NCI-H446 (cell line): ENCODE measurements at regions not wholly inside any gene's neighbourhood (a gene's known extent, or its start where the extent isn't known, plus 50 kb on each side); places are given as distances from the start of the nearest gene placed in this dataset.
"Not testable (repeated sequence)": the region's sequence is repeated elsewhere in the genome, so short reads cannot be mapped to it uniquely, and the experiment has no call there.

ENCODE experiments used
- DNase-seq, 2 experiments: peaks; one replicate each; lab custom pipeline; 2025; lab: John Stamatoyannopoulos, UW

DNA sequence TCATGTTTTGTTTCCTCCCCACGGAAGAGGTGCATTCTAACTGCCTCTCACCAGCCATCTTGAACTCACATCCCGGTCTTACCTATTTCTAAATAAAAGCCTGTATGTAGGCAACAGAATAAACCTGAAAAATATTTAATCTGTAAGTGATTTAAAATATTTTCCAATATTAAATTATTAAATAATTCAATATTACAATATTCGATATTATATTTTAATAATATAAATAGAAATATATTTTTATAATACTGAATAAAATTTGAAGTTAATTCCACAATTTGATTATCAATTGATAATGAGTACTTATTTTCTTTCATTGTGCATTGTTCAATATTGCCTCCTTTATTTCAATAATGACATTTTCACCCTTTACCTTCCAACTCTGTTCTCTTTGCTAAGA, 404.4 kb downstream of the CYLC2 start:
- no peak for DNase-seq

DNA sequence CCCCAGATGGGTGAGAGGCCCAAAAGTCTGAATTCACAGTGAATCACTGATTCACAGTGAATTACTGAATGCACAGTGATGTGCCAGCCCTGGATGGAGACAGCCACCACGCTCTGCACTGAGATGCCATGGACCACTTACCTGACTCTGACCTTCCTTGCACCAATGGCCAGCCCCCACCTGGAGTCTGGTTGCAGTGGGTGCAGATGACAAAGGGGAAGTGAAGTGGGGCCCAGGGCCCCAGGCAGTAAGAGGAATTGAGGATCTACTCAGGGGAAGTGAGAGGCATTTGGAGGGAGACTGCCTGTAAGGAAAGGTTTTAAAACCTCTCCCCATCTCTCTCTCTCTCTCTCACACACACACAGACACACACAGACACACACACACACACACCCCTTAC, 412.1 kb downstream of the CYLC2 start:
- no peak for DNase-seq

DNA sequence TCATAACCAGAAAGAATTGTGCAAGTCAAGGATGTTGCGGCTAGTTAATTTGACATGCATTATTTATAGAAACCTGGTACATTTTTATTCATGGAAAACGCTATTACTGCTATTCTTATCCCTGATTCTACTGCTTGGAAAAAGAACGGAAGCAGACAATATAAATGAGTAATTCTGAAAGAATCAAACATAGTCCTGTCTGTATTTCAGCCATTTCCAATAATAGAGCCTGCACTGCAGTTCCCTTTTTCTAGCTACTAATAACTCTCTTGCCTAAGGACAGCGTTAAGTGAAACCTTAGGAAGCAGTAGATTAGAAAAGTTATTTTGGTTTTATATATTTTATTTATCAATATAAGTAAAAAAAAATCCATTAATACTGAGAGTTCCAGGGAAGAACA, 414.9 kb downstream of the CYLC2 start:
- no peak for DNase-seq

DNA sequence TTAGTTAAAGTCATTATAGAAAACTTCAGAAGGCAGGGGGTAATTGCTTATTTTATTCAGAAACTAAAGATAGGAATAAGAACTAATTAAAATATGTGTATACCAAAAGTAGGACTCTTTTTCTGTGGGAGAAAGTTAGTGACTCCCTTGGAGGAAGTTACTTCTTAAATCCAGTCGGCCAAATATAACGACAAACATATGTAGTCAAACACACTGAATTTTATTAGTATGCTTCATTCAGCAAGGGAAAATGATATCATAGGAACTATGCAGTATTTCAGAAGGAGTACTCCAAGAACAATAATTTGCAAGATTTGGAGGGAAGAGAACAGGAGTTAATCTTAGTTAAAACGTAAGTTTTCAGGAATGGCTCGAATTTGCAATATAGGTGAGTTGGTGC, 432.6 kb downstream of the CYLC2 start:
- DNase-seq = no peak

DNA sequence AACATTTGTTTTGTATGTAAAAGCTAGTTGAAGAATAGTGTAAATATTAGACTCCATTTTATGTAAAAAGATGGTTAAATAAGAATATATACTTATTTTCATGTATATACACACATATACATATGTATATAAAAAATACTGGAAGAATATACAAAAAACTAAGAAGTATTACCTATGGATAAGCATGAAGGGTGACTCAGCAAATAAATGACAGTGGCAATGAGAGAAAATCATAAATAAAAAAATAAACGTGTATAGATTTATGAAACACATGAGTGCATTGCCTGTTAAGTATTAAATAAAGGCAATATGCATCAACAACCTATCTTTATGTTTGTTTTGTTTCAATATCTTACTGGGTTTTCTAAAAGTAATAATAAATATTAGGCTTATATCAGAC, 435.3 kb downstream of the CYLC2 start:
- DNase-seq = no peak

DNA sequence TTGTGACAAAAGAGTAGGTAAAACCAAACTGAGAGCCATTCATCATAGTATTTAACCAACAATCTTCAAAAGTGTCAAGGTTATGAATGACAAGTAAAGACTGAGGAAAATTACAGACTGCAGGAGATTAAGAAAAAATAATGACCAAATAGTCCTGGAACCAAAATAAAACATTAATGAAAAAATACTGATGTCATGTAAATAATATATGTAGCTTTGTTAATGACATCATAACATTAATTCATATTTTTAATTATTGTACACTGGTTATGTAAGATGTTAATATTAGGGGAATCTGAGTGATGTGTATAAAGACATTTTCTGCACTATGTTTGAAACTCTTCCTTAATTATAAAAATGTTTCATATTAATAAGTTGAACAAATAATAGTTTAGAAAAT, 436.7 kb downstream of the CYLC2 start:
- no peak for DNase-seq

GRCh38 chr9:103444176-103444575, 449.0 kb downstream of the CYLC2 start:
- DNase-seq = no peak

- no peak for DNase-seq
Observed at GRCh38 chr9:103458826-103459225, 463.7 kb downstream of the CYLC2 start.

DNA sequence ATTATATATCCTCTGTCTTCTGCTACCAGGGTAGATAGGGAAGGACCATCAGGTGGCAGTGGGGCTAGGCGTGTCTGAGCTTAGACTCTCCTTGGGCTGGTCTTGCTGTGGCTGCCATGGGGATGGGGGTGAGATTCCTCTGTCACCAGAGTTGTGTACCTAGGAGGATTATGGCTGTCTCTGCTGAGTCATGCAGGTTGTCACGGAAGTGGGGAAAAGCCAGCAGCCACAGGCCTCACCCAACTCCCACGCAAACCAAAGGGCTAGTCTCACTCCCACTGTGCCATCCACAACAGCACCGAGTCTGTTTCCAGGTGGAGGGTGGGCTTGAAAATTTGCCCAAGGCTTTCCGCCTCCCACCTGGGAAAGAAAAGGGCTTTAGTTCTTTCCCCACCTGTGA, 476.1 kb downstream of the CYLC2 start:
- DNase-seq = no peak

GRCh38 chr9:103474156-103474555, 479.0 kb downstream of the CYLC2 start:
- DNase-seq = peak in 1 of 2 experiments; percentile 9

DNA sequence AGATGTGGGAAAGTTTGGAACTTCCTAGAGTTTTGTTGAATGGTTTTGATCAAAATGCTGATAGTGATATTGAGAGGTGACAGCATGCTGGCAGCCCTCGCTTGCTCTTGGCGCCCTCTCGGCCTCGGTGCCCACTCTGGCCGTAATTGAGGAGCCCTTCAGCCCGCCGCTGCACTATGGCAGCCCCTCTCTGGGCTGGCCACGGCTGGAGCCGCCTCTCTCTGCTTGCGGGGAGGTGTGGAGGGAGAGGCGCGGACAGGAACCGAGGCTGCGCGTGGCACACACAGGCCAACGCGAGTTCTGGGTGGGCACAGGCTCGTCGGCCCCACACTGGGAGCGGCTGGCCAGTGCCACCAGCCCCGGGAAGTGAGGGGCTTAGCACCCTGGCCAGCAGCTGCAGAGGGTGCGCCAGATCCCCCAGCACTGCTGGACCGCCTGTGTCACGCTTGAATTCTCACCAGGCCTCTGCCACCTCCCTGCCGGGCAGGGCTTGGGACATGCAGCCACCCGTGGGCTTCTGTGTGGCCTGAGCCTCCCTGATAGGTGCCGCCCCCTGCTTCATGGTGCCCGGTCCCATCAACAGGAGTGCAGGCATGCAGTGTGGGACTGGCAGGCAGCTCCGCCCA, 488.5 kb downstream of the CYLC2 start:
- DNase-seq = no peak

GRCh38 chr9:103485138-103485537, 490.0 kb downstream of the CYLC2 start:
- no peak for DNase-seq

DNA sequence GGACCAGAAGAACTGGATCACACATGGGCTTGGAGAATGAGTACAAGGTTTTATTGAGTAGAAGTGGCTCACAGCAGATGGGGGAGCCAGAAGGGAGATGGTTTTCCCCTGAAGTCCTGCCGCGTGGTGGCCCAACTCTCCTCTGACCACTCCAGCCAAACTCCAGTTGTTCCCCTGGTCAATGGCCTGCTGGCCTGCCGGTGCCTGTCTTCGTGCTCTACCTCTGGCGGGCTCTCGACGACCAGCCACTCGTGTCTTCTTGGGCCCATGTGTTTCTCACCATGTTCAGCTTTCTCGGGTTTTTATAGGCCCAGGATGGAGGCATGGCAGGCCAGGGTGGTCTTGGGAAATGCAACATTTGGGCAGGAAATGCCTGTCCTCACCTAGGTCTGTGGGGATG, 519.6 kb downstream of the CYLC2 start:
- DNase-seq = no peak

DNA sequence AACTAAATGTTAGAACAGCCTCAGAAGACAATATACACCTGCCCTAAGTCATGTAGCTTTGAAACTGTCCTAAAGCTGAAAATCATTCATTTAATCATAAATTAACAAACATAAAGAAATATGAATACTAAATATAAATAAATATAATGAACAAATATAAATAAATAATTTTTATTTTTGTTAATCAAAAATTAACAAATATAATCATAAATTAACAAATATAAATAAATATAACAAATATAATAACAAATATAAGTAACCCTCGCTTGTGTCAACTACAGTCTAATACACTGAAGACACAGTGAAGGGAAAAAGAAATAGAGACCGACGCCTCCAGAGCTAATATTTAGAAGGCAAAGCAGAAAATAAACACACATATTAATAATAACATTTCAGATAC, 527.3 kb downstream of the CYLC2 start:
- no peak for DNase-seq

GRCh38 chr9:103530934-103531333, 535.8 kb downstream of the CYLC2 start:
- DNase-seq = no peak

GRCh38 chr9:103533318-103533717, 538.2 kb downstream of the CYLC2 start:
- DNase-seq = no peak

- no peak for DNase-seq
Observed at GRCh38 chr9:103537426-103537825, 542.3 kb downstream of the CYLC2 start.

DNA sequence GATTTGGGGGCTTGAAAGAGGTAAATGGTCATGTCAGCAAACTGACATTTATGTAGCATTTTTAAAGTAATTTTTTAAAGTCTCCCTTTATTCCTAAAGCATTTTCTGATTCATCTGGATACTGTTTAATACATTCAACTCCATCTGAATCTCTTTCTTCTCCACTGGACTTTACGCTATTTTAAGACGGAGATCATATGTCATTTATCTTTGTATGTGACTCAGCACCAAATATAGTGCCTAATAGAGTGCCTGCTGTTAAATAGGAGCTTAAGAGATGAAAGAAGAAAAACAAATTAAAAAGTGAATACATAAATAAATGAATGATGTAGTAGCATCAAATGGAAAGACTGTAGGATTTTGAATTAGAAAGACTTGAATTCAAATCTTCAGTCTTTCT, 548.8 kb upstream of the SMC2 start:
- no peak for DNase-seq

DNA sequence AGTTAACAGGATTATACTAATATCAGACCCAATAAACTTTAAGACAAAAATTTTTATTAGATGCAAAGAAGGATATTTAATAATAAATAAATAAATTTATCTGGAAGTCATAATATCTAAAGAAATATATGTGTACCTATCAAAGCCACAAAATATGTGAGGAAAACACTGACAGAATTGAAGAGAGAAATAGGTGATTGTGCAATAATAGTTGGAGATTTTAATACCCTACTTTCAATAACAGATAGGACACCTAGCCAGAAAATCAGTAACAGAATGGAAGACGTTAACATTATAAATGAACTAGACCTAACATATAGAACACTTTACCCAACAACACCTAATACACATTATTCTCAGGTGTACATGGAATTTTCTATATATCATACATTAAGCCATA, 541.4 kb upstream of the SMC2 start:
- DNase-seq = no peak

- no peak for DNase-seq
Observed at GRCh38 chr9:103574056-103574455, 520.1 kb upstream of the SMC2 start.

DNA sequence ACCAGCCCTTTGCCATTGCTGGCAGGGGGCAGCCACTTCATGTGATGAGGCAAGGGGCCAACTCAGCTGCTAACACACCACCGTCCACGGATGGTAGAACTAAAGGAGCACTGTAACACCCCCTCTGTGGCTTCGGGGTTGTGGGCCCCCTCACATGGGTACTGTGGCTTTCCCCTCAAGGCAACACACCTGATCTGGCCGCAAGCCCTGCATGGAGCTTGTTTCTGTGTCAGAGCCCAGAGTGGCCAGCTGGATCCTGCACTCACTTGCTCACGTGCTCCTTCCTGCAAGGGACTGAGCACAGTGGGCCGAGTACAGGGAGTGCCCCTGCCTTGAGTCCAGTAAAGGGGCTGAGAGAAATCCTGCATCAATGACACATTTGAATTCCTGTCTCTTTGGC, 507.4 kb upstream of the SMC2 start:
- DNase-seq = no peak

DNA sequence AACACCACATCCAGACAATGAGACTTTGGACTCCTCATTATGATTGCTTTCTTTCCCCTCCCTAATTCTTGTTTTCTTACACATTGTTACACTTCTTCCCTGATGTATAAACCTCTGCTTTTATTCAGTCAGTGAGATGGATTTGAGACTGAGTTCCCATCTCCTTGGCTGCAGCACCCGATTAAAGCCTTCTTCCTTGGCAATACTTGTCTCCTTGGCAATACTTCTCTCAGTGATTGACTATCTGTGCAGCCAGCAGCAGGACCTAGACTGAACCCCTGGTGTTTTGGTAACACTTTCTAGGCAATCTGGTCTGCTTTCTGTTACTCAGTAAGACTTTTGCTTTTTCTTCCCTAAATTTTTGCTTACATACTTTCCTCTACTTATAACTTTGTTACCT, 492.8 kb upstream of the SMC2 start:
- no peak for DNase-seq

DNA sequence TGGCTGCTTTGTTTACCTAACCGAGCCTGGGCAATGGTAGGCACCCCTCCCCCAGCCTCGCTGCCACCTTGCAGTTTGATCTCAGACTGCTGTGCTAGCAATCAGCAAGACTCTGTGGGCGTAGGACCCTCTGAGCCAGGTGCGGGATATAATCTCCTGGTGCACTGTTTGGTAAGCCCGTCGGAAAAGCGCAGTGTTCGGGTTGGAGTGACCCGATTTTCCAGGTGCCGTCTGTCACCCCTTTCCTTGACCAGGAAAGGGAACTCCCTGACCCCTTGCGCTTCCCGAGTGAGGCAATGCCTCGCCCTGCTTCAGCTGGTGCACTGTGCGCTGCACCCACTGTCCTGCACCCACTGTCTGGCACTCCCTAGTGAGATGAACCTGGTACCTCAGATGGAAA, 482.2 kb upstream of the SMC2 start:
- DNase-seq = not testable (repeated sequence)

- peak in 1 of 2 experiments; percentile 29 for DNase-seq
Observed at GRCh38 chr9:103615994-103616393, 478.1 kb upstream of the SMC2 start.

DNA sequence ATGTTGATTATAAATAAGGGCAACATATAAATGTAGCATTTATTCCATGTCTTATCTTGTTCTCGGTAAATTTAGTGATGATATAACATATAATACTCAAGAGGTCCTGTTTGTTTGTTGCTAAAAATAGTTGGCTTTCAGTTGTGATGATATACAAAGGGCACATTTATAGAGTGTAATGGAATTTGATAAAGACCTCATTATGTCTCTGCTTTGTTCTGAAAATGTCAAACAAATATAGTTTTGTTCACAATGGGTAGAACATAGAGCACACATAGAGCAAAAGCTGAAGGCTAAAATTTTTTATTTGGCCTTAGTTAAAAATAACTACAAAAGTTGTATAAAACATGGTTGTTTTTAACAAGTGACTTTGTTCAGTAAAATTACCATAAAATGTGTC, 477.1 kb upstream of the SMC2 start:
- no peak for DNase-seq
